Trophoblast cell (in vitro differentiated cells and primary cell): ENCODE measurements at regions not wholly inside any gene's neighbourhood (a gene's known extent, or its start where the extent isn't known, plus 50 kb on each side); places are given as distances from the start of the nearest gene placed in this dataset.

Experiments
- DNase-seq, 2 donors: peaks; one replicate each; pipeline ENCODE4 v3.0.0-alpha.2; 2016
- H2AFZ ChIP-seq: 2 replicates; pipeline ENCODE4 v1.6.1; 2013; ENCODE audit warnings: low read length, moderate library complexity, mild to moderate bottlenecking; ENCODE audit not compliant: insufficient read depth, poor library complexity
- H2AK5ac ChIP-seq: 2 replicates; pipeline ENCODE4 v1.6.1; 2013; ENCODE audit warnings: mild to moderate bottlenecking, low read length
- H2BK120ac ChIP-seq: 2 replicates; pipeline ENCODE4 v1.6.1; 2013; ENCODE audit warnings: low read length, mild to moderate bottlenecking, moderate library complexity; ENCODE audit not compliant: insufficient read depth, poor library complexity
- H2BK12ac ChIP-seq: 2 replicates; pipeline ENCODE4 v1.6.1; 2013; ENCODE audit warnings: mild to moderate bottlenecking, low read length, moderate library complexity
- H2BK5ac ChIP-seq: 2 replicates; pipeline ENCODE4 v1.6.1; 2013; ENCODE audit warnings: low read length, low read depth, moderate library complexity, mild to moderate bottlenecking; ENCODE audit not compliant: poor library complexity
- H3K14ac ChIP-seq: 2 replicates; pipeline ENCODE4 v1.6.1; 2013; ENCODE audit warnings: mild to moderate bottlenecking, low read length
- H3K18ac ChIP-seq: 2 replicates; pipeline ENCODE4 v1.6.1; 2013; ENCODE audit warnings: mild to moderate bottlenecking, low read length
- H3K23ac ChIP-seq: 2 replicates; pipeline ENCODE4 v1.6.1; 2013; ENCODE audit warnings: low read length
- H3K27ac ChIP-seq: 2 replicates; pipeline ENCODE4 v1.5.1; 2013; ENCODE audit warnings: low read depth, mild to moderate bottlenecking, inconsistent platforms, low read length, moderate library complexity
- H3K27me3 ChIP-seq: 2 replicates; pipeline ENCODE4 v1.6.1; 2013; ENCODE audit warnings: inconsistent platforms, mild to moderate bottlenecking, low read length, moderate library complexity; ENCODE audit not compliant: insufficient read depth
- H3K36me3 ChIP-seq, 2 experiments: 1 replicate in 1 of 2; 2 replicates in 1 of 2; pipeline ENCODE4 v1.6.1; 2013; ENCODE audit warnings: low read length in 2 of 2, mild to moderate bottlenecking in 2 of 2, moderate library complexity in 1 of 2; ENCODE audit not compliant: insufficient read depth in 2 of 2, control insufficient read depth in 1 of 2
- H3K4ac ChIP-seq: 2 replicates; pipeline ENCODE4 v1.6.1; 2013; ENCODE audit warnings: low read depth, mild to moderate bottlenecking, low read length, moderate library complexity
- H3K4me1 ChIP-seq, 2 experiments: 1 replicate in 1 of 2; 2 replicates in 1 of 2; pipeline ENCODE4 v1.6.1; 2013; ENCODE audit warnings: low read length in 2 of 2, mild to moderate bottlenecking in 2 of 2, moderate library complexity in 1 of 2; ENCODE audit not compliant: insufficient read depth in 2 of 2, control insufficient read depth in 1 of 2
- H3K4me2 ChIP-seq: 2 replicates; pipeline ENCODE4 v1.6.1; 2013; ENCODE audit warnings: inconsistent platforms, mild to moderate bottlenecking, low read length, moderate library complexity
- H3K4me3 ChIP-seq: 2 replicates; pipeline ENCODE4 v1.5.1; 2013; ENCODE audit warnings: mild to moderate bottlenecking, low read depth, low read length, inconsistent platforms
- H3K79me1 ChIP-seq: one replicate; pipeline ENCODE4 v1.6.1; 2013; ENCODE audit warnings: low read length
- H3K79me2 ChIP-seq: 2 replicates; pipeline ENCODE4 v1.6.1; 2013; ENCODE audit warnings: low read length, mild to moderate bottlenecking; ENCODE audit not compliant: control insufficient read depth, insufficient read depth, poor library complexity
- H3K9ac ChIP-seq: 2 replicates; pipeline ENCODE4 v1.6.1; 2013; ENCODE audit warnings: mild to moderate bottlenecking, low read length
- H3K9me3 ChIP-seq: 2 replicates; pipeline ENCODE4 v1.6.1; 2013; ENCODE audit warnings: low read depth, mild to moderate bottlenecking, control low read depth, inconsistent platforms, low read length; ENCODE audit not compliant: insufficient read depth
- H4K12ac ChIP-seq: 2 replicates; pipeline ENCODE4 v1.6.1; 2013; ENCODE audit warnings: low read depth, mild to moderate bottlenecking, low read length, moderate library complexity
- H4K8ac ChIP-seq: 2 replicates; pipeline ENCODE4 v1.6.1; 2013; ENCODE audit warnings: low read depth, mild to moderate bottlenecking, low read length, moderate library complexity
- H4K91ac ChIP-seq: one replicate; pipeline ENCODE4 v1.6.1; 2013; ENCODE audit warnings: low read depth, mild to moderate bottlenecking, low read length, moderate library complexity
- WGBS: extraction: QIAGEN DNeasy Blood & Tissue Kit; methylation state at CpG from one replicate; pipeline ENCODE4 v1.1.7; 2013; ENCODE audit warnings: missing lambda C conversion rate; ENCODE audit not compliant: insufficient read length, insufficient coverage; ENCODE audit errors: extremely low coverage; 5-methylcytosine and 5-hydroxymethylcytosine counted together

DNA sequence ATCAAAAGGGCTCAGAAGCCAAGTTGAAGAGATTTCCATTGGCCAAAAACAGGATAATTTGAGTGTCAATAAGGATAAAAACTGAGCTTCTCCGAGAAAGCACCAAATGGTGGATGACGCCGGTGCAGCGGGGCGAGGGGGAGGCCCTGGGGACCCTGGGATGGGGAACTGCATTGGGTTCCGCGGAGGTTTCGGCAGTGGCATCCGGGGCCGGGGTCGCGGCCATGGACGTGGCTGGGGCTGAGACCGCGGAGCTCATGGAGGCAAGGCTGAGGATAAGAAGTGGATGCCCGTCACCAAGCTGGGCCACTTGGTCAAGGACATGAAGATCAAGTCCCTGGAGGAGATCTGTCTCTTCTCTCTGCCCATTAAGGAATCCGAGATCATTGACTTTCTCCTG lies 97.2 kb downstream of the DMRTA2 start:
- Histone ChIP-seq H3K4ac (no peak overlapping the region), H3K79me1 (no peaks in the 10 kb centered on the region), H2AFZ (no peak overlapping the region), H3K36me3 (no peaks in the 10 kb centered on the region), H3K23ac (no peak overlapping the region), H2BK120ac (no peak overlapping the region), H3K4me3 (no peak overlapping the region), H3K4me2 (no peak overlapping the region), H4K91ac (no peak overlapping the region), H4K8ac (no peak overlapping the region), H3K9ac (no peak overlapping the region), H2AK5ac (no peak overlapping the region), H3K14ac (no peak overlapping the region), H3K27ac (no peak overlapping the region), H2BK5ac (no peak overlapping the region), H4K12ac (no peak overlapping the region), H2BK12ac (no peak overlapping the region), H3K27me3 (no peaks in the 10 kb centered on the region), H3K4me1 (no peaks in the 10 kb centered on the region), H3K9me3 (no peaks in the 10 kb centered on the region), H3K79me2 (no peaks in the 10 kb centered on the region), H3K18ac (no peak overlapping the region)
- no CpG with 5 or more reads among the region's 17 CpGs for WGBS
- no peak for DNase-seq

DNA sequence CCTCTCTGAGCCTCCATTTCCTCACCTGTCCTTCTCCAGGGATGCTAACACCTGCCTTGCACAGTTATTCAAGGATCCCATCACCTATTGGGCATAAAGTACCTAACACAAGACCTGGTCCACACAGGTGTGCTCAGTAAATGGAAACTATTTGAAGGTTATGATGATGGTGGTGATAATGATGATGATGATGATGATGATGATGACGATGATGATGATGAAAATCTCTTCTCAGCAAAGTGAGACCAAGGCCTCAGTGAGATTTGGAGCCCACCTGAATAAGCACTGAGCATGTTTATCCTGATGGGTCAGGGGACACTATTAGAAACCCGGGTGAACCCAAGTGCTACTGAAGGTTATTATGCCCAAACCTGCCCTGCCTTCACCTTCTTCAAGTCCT lies 100.7 kb downstream of the DMRTA2 start:
- Histone ChIP-seq H3K79me2 (no peaks in the 10 kb centered on the region), H4K8ac (no peak overlapping the region), H3K4me3 (no peak overlapping the region), H2AFZ (no peak overlapping the region), H3K9me3 (no peaks in the 10 kb centered on the region), H3K23ac (no peak overlapping the region), H3K27ac (no peak overlapping the region), H3K9ac (no peak overlapping the region), H2AK5ac (no peak overlapping the region), H3K18ac (no peak overlapping the region), H3K4ac (no peak overlapping the region), H2BK120ac (no peak overlapping the region), H3K27me3 (no peaks in the 10 kb centered on the region), H3K4me1 (no peaks in the 10 kb centered on the region), H3K14ac (no peak overlapping the region), H3K36me3 (no peaks in the 10 kb centered on the region), H2BK12ac (no peak overlapping the region), H3K79me1 (no peaks in the 10 kb centered on the region), H4K91ac (no peak overlapping the region), H3K4me2 (no peak overlapping the region), H2BK5ac (no peak overlapping the region), H4K12ac (no peak overlapping the region)
- DNase-seq, result no peak
- WGBS, result no CpG with 5 or more reads among the region's 2 CpGs

DNA sequence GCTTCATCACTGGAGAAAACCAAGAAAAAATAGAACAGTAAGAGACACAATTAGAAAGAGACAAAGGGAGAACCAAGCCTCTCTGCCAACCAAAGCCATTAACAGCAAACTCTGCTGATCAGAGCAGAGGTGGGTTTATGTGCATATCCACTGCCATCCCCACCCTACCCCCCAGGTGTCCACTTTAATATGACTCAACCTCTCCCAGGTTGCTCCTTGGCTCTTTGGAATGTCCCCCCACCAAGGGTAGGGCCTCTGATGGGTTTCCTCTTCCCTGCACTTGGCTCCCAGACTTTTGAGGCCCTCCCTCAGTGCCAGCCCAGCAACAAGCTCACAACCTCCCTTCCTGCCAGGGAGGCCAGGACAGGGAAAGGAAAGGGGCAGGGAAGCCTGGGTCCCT lies 104.8 kb downstream of the DMRTA2 start:
- H3K4ac ChIP-seq, result no peak overlapping the region
- no peak overlapping the region for H2BK12ac ChIP-seq
- H4K8ac ChIP-seq, result no peak overlapping the region
- H3K36me3 ChIP-seq, result no peaks in the 10 kb centered on the region
- H3K79me2 ChIP-seq, result no peaks in the 10 kb centered on the region
- no peak overlapping the region for H3K4me3 ChIP-seq
- no peak overlapping the region for H4K12ac ChIP-seq
- no peak overlapping the region for H3K9ac ChIP-seq
- no peaks in the 10 kb centered on the region for H3K79me1 ChIP-seq
- H3K27me3 ChIP-seq, result no peaks in the 10 kb centered on the region
- H3K4me2 ChIP-seq, result no peak overlapping the region
- H3K9me3 ChIP-seq, result peaks cover 2% of the 10 kb centered on the region
- H4K91ac ChIP-seq, result no peak overlapping the region
- no peak for DNase-seq
- no peak overlapping the region for H3K27ac ChIP-seq
- H2AFZ ChIP-seq, result no peak overlapping the region
- H3K18ac ChIP-seq, result no peak overlapping the region
- no peak overlapping the region for H3K23ac ChIP-seq
- H2BK5ac ChIP-seq, result no peak overlapping the region
- H3K4me1 ChIP-seq, result no peaks in the 10 kb centered on the region
- H3K14ac ChIP-seq, result no peak overlapping the region
- no peak overlapping the region for H2AK5ac ChIP-seq
- no peak overlapping the region for H2BK120ac ChIP-seq

DNA sequence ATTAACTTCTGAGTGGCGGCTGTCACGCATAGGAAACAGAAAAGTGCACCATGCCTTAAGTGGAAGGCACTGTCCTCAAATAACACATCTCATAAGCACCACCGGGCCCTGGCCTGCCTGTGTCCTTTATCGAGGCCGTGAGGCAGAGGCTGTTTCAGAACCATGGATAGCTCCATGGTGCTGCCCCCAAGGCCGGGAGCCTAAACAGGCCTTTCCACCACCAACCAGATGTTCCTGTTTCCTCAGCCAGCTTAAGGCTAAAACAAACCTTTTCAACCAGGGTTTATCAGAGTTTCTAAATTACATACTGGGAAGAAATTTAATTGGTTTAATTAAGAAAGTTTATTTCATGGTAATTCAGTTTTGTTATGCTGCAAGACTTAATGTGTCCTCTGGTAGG lies 114.4 kb downstream of the DMRTA2 start:
- no CpG with 5 or more reads among the region's 6 CpGs for WGBS
- Histone ChIP-seq H3K18ac (no peak overlapping the region), H4K91ac (no peak overlapping the region), H3K4me2 (no peak overlapping the region), H3K23ac (no peak overlapping the region), H3K9ac (no peak overlapping the region), H3K36me3 (no peaks in the 10 kb centered on the region), H2AFZ (no peak overlapping the region), H2BK5ac (no peak overlapping the region), H4K12ac (no peak overlapping the region), H3K14ac (no peak overlapping the region), H3K4me3 (no peak overlapping the region), H3K9me3 (no peaks in the 10 kb centered on the region), H3K27me3 (no peaks in the 10 kb centered on the region), H3K27ac (no peak overlapping the region), H3K79me2 (no peaks in the 10 kb centered on the region), H2BK12ac (no peak overlapping the region), H3K79me1 (no peaks in the 10 kb centered on the region), H2BK120ac (no peak overlapping the region), H3K4me1 (no peaks in the 10 kb centered on the region), H4K8ac (no peak overlapping the region), H3K4ac (no peak overlapping the region), H2AK5ac (no peak overlapping the region)
- DNase-seq, result peak; percentile 48 to 69

DNA sequence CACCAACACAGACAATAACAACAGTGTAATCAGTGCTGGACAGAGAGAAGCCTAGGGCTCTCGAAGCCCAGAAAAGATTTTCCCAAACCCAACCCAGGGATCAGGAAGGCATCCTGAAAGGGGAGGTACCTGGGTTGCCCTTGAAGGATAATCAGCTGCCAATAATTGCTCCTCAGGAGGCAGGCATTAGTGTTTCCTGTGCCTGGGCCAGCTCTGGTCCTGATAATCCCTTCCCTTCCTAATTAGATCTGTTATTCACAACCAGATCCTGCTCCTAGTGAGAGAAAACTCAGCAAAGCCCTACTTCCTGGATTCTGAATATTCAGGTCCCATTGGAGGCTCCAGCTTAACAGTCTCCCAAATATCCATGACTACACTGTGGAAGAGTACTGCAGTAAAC lies 117.4 kb downstream of the DMRTA2 start:
- H3K79me2 ChIP-seq, result no peaks in the 10 kb centered on the region
- no peak overlapping the region for H4K91ac ChIP-seq
- H2BK120ac ChIP-seq, result no peak overlapping the region
- no peak overlapping the region for H2BK12ac ChIP-seq
- H3K27ac ChIP-seq, result no peak overlapping the region
- H3K4me3 ChIP-seq, result no peak overlapping the region
- H3K23ac ChIP-seq, result no peak overlapping the region
- H3K14ac ChIP-seq, result no peak overlapping the region
- no peak overlapping the region for H2AFZ ChIP-seq
- H2AK5ac ChIP-seq, result no peak overlapping the region
- H3K4me1 ChIP-seq, result no peaks in the 10 kb centered on the region
- H2BK5ac ChIP-seq, result no peak overlapping the region
- no peaks in the 10 kb centered on the region for H3K36me3 ChIP-seq
- H3K9me3 ChIP-seq, result no peaks in the 10 kb centered on the region
- H3K4me2 ChIP-seq, result no peak overlapping the region
- H4K8ac ChIP-seq, result no peak overlapping the region
- no peak overlapping the region for H4K12ac ChIP-seq
- no peak overlapping the region for H3K9ac ChIP-seq
- H3K18ac ChIP-seq, result no peak overlapping the region
- no peaks in the 10 kb centered on the region for H3K79me1 ChIP-seq
- DNase-seq, result no peak
- WGBS, result no CpG with 5 or more reads among the region's 1 CpG
- H3K27me3 ChIP-seq, result no peaks in the 10 kb centered on the region
- no peak overlapping the region for H3K4ac ChIP-seq
